IPS DF 4.7 (cell line): ENCODE measurements at regions not wholly inside any gene's neighbourhood (a gene's known extent, or its start where the extent isn't known, plus 50 kb on each side); places are given as distances from the start of the nearest gene placed in this dataset.

Experiments
- DNase-seq: peaks from one replicate; pipeline ENCODE4 v3.0.0-alpha.2; 2013; ENCODE audit warnings: low spot score; ENCODE audit errors: extremely low read depth

- DNase-seq: no peak
Measured at GRCh38 chr3:74564560-74564959, 49.9 kb downstream of the CNTN3 start.

GRCh38 chr3:74562558-74563269 is 51.7 kb downstream of the CNTN3 start:
- no peak for DNase-seq

- DNase-seq: no peak
Measured at GRCh38 chr3:74561881-74562280, 52.6 kb downstream of the CNTN3 start.

GRCh38 chr3:74559261-74559660 is 55.2 kb downstream of the CNTN3 start:
- DNase-seq: no peak

- no peak for DNase-seq
Measured at GRCh38 chr3:74550686-74551085, 63.8 kb downstream of the CNTN3 start.

GRCh38 chr3:74546426-74546825 is 68.0 kb downstream of the CNTN3 start:
- DNase-seq: no peak

GRCh38 chr3:74542441-74542840 is 72.0 kb downstream of the CNTN3 start:
- DNase-seq: no peak

GRCh38 chr3:74539876-74540275 is 74.6 kb downstream of the CNTN3 start:
- no peak for DNase-seq

GRCh38 chr3:74538669-74539068 is 75.8 kb downstream of the CNTN3 start:
- no peak for DNase-seq

- no peak for DNase-seq
Measured at GRCh38 chr3:74537857-74538256, 76.6 kb downstream of the CNTN3 start.

GRCh38 chr3:74537164-74537563 is 77.3 kb downstream of the CNTN3 start:
- no peak for DNase-seq

- DNase-seq: no peak
Measured at GRCh38 chr3:74535281-74535680, 79.2 kb downstream of the CNTN3 start.

GRCh38 chr3:74534611-74535010 is 79.8 kb downstream of the CNTN3 start:
- DNase-seq: no peak

GRCh38 chr3:74532446-74532845 is 82.0 kb downstream of the CNTN3 start:
- DNase-seq: no peak

- DNase-seq: no peak
Measured at GRCh38 chr3:74531491-74531890, 83.0 kb downstream of the CNTN3 start.

- no peak for DNase-seq
Measured at GRCh38 chr3:74529145-74529544, 85.3 kb downstream of the CNTN3 start.

GRCh38 chr3:74527566-74527965 is 86.9 kb downstream of the CNTN3 start:
- no peak for DNase-seq

GRCh38 chr3:74523811-74524210 is 90.6 kb downstream of the CNTN3 start:
- no peak for DNase-seq

- no peak for DNase-seq
Measured at GRCh38 chr3:74520895-74521294, 93.6 kb downstream of the CNTN3 start.

GRCh38 chr3:74518610-74519009 is 95.8 kb downstream of the CNTN3 start:
- DNase-seq: no peak

- DNase-seq: no peak
Measured at GRCh38 chr3:74516019-74516418, 98.4 kb downstream of the CNTN3 start.

- no peak for DNase-seq
Measured at GRCh38 chr3:74515451-74515850, 99.0 kb downstream of the CNTN3 start.

GRCh38 chr3:74511078-74511477 is 103.4 kb downstream of the CNTN3 start:
- no peak for DNase-seq
